GM23338 (cell line): ENCODE measurements at regions not wholly inside any gene's neighbourhood (a gene's known extent, or its start where the extent isn't known, plus 50 kb on each side); places are given as distances from the start of the nearest gene placed in this dataset.

Source experiments
- ATAC-seq: fragments of 200-7000 bp; cut with Tn5 transposase; 3 replicates; pipeline ENCODE4 v1.9.1; 2020
- DNase-seq: peaks from one replicate; pipeline ENCODE4 v3.0.0-alpha.2; 2015; ENCODE audit warnings: low spot score
- H2AFZ ChIP-seq: fragments of 200-600 bp; sonication (generic); 2 replicates; pipeline ENCODE4 v1.8.0; 2016; ENCODE audit warnings: antibody characterized with exemption, mild to moderate bottlenecking, moderate library complexity
- H3F3A ChIP-seq: fragments of 200-600 bp; sonication (generic); replicated peaks from 2 replicates; pipeline ENCODE4 v1.8.0; 2017; ENCODE audit warnings: antibody characterized with exemption, mixed run types, low read depth
- H3K27ac ChIP-seq: fragments of 200-600 bp; sonication (generic); 2 replicates; pipeline ENCODE4 v1.6.1; 2016; ENCODE audit warnings: low read depth
- H3K27me3 ChIP-seq: fragments of 200-600 bp; sonication (generic); 2 replicates; pipeline ENCODE4 v1.8.0; 2016; ENCODE audit warnings: mild to moderate bottlenecking, mixed run types, moderate library complexity; ENCODE audit not compliant: insufficient read depth
- H3K36me3 ChIP-seq: fragments of 200-600 bp; sonication (generic); 2 replicates; pipeline ENCODE4 v1.8.0; 2016; ENCODE audit warnings: mild to moderate bottlenecking; ENCODE audit not compliant: insufficient read depth
- H3K4me1 ChIP-seq: fragments of 200-600 bp; sonication (generic); 2 replicates; pipeline ENCODE4 v1.8.0; 2016; ENCODE audit warnings: mild to moderate bottlenecking, moderate library complexity; ENCODE audit not compliant: insufficient read depth
- H3K4me2 ChIP-seq: fragments of 200-600 bp; sonication (generic); 2 replicates; pipeline ENCODE4 v1.7.1; 2017; ENCODE audit warnings: mixed run types
- H3K4me3 ChIP-seq: fragments of 200-600 bp; sonication (generic); 2 replicates; pipeline ENCODE4 v1.6.1; 2016; ENCODE audit warnings: mixed run types
- H3K79me2 ChIP-seq: fragments of 200-600 bp; sonication (generic); replicated peaks from 2 replicates; pipeline ENCODE4 v1.8.0; 2017; ENCODE audit warnings: mild to moderate bottlenecking; ENCODE audit not compliant: insufficient read depth
- H3K9me2 ChIP-seq: fragments of 200-600 bp; sonication (generic); 2 replicates; pipeline ENCODE4 v1.8.0; 2017; ENCODE audit not compliant: insufficient read depth
- H4K20me1 ChIP-seq: fragments of 200-600 bp; sonication (generic); replicated peaks from 2 replicates; pipeline ENCODE4 v1.8.0; 2017; ENCODE audit warnings: mild to moderate bottlenecking; ENCODE audit not compliant: insufficient read depth
- H3K27ac Mint-ChIP-seq: 2 replicates; pipeline ENCODE4 v1.8.0; 2020; ENCODE audit warnings: inconsistent platforms, mild to moderate bottlenecking, moderate library complexity, mixed read lengths
- H3K27me3 Mint-ChIP-seq: 3 replicates; pipeline ENCODE4 v1.8.0; 2022; ENCODE audit warnings: low read depth, mild to moderate bottlenecking, moderate library complexity, mixed read lengths, inconsistent platforms; ENCODE audit not compliant: insufficient read depth, poor library complexity
- H3K36me3 Mint-ChIP-seq: 3 replicates; pipeline ENCODE4 v1.8.0; 2021; ENCODE audit warnings: low read depth, mild to moderate bottlenecking, inconsistent platforms, moderate library complexity, mixed read lengths
- H3K4me1 Mint-ChIP-seq: 3 replicates; pipeline ENCODE4 v1.8.0; 2020; ENCODE audit warnings: mild to moderate bottlenecking, inconsistent platforms, mixed read lengths
- H3K4me3 Mint-ChIP-seq: 3 replicates; pipeline ENCODE4 v1.8.0; 2021; ENCODE audit warnings: moderate library complexity, mild to moderate bottlenecking, inconsistent platforms, mixed read lengths
- H3K9me3 Mint-ChIP-seq: 3 replicates; pipeline ENCODE4 v1.8.0; 2020; ENCODE audit warnings: moderate library complexity, mild to moderate bottlenecking, inconsistent platforms, mixed read lengths
- CREB1 ChIP-seq: fragments of 250-450 bp; sonication (Bioruptor Pico); IDR thresholded peaks from 2 replicates; pipeline ENCODE4 v1.5.0; 2020; ENCODE audit warnings: low read depth, mild to moderate bottlenecking, moderate library complexity
- CTCF ChIP-seq, 2 experiments: fragments of 200-600 bp in 1 of 2; sonication (generic) in 1 of 2; conservative IDR thresholded peaks; 2 replicates each; pipeline versions ENCODE4 v1.5.1 to v1.6.1; 2016 to 2017; ENCODE audit warnings: antibody characterized with exemption in 2 of 2, low read depth in 2 of 2, mild to moderate bottlenecking in 2 of 2, moderate library complexity in 1 of 2
- EZH2 ChIP-seq: fragments of 200-600 bp; sonication (generic); IDR thresholded peaks from one replicate; pipeline ENCODE4 v1.8.0; 2017; ENCODE audit warnings: antibody characterized with exemption, mild to moderate bottlenecking, low read depth; ENCODE audit not compliant: unreplicated experiment
- EZH2phosphoT487 ChIP-seq: fragments of 200-600 bp; sonication (generic); IDR thresholded peaks from one replicate; pipeline ENCODE4 v1.8.1; 2018; ENCODE audit warnings: antibody characterized with exemption; ENCODE audit not compliant: unreplicated experiment
- JUNB ChIP-seq: IDR thresholded peaks from one replicate; pipeline ENCODE4 v1.6.1; 2016; ENCODE audit warnings: antibody characterized with exemption; ENCODE audit not compliant: unreplicated experiment
- NANOG ChIP-seq: IDR thresholded peaks from 2 replicates; pipeline ENCODE4 v1.6.1; 2016; ENCODE audit warnings: antibody characterized with exemption, borderline replicate concordance
- POLR2AphosphoS5 ChIP-seq: IDR thresholded peaks from 2 replicates; pipeline ENCODE4 v1.6.1; 2016; ENCODE audit warnings: antibody characterized with exemption, low read depth
- REST ChIP-seq: IDR thresholded peaks from one replicate; pipeline ENCODE4 v1.6.1; 2018; ENCODE audit warnings: antibody characterized with exemption; ENCODE audit not compliant: unreplicated experiment
- STAT1 ChIP-seq: IDR thresholded peaks from one replicate; pipeline ENCODE4 v1.6.1; 2016; ENCODE audit warnings: antibody characterized with exemption; ENCODE audit not compliant: unreplicated experiment
- ZNF114 ChIP-seq: fragments of 250-450 bp; sonication (Bioruptor Pico); IDR thresholded peaks from 2 replicates; pipeline ENCODE4 v1.5.0; 2020; ENCODE audit warnings: mild to moderate bottlenecking, moderate library complexity
- ZNF331 ChIP-seq: fragments of 250-450 bp; sonication (Bioruptor Pico); IDR thresholded peaks from 2 replicates; pipeline ENCODE4 v1.5.0; 2020; ENCODE audit warnings: low read depth, mild to moderate bottlenecking, moderate library complexity
- TF ChIP-seq, protein P1 (sequence below): IDR thresholded peaks from 2 replicates; pipeline ENCODE4 v1.6.1; 2016; ENCODE audit warnings: antibody characterized with exemption

- no peaks in the 10 kb centered on the region for H3K4me1 ChIP-seq
- no peaks in the 10 kb centered on the region for H4K20me1 ChIP-seq
- H3K4me2 ChIP-seq = no peak overlapping the region
- no peaks in the 10 kb centered on the region for H3K27me3 Mint-ChIP-seq
- H3K36me3 ChIP-seq = no peaks in the 10 kb centered on the region
- H2AFZ ChIP-seq = no peak overlapping the region
- peak; percentile 67 for ATAC-seq
- no peaks in the 10 kb centered on the region for H3K36me3 Mint-ChIP-seq
- no peak overlapping the region for H3K27ac ChIP-seq
- no peak overlapping the region for H3K27ac Mint-ChIP-seq
- no peaks in the 10 kb centered on the region for H3F3A ChIP-seq
- no peaks in the 10 kb centered on the region for H3K9me2 ChIP-seq
- H3K79me2 ChIP-seq = no peaks in the 10 kb centered on the region
- H3K27me3 ChIP-seq = no peaks in the 10 kb centered on the region
- DNase-seq = peak; percentile 56
- no peak overlapping the region for H3K4me3 ChIP-seq
- no peaks in the 10 kb centered on the region for H3K4me1 Mint-ChIP-seq
- no peak overlapping the region for H3K4me3 Mint-ChIP-seq
- no peaks in the 10 kb centered on the region for H3K9me3 Mint-ChIP-seq
- TF ChIP-seq CTCF (conservative IDR thresholded peaks at IDR 0.05; ENCODE audit: low read depth in 2 of 2) = peak; percentile 36 to 50
- TF ChIP-seq ZNF114 (CRISPR knock-in tag) = no peak
Observed at GRCh38 chr13:102484329-102484728, 82.5 kb upstream of the FGF14 start.

DNA sequence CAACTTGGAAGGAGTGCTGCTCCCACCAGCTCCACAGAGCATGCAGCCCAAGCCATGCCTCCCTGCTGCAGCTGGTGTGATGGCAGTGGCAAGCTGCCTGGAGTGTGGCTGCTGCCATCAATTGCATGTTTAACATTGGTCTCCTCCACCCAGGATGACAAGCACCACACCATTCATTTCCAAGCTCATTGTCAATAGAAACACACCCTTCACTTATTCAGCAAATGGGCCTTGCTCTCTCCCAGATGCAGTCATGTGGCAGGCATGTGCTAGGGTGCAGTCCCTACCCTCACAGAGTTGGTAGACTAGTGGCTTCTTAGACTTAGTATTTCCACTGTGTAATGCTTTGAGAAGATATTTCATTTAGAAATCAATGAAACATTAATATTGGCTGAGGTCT is 70.8 kb upstream of the FGF14 start:
- Histone ChIP-seq H3K27me3 (no peaks in the 10 kb centered on the region), H3K4me2 (no peak overlapping the region), H4K20me1 (no peaks in the 10 kb centered on the region), H3K9me2 (no peaks in the 10 kb centered on the region), H3K4me3 (no peak overlapping the region), H3K36me3 (no peaks in the 10 kb centered on the region), H3F3A (no peaks in the 10 kb centered on the region), H3K4me1 (peaks cover 9% of the 10 kb centered on the region), H2AFZ (no peak overlapping the region), H3K27ac (no peak overlapping the region), H3K79me2 (no peaks in the 10 kb centered on the region)
- H3K27me3 Mint-ChIP-seq = peaks cover 3% of the 10 kb centered on the region
- no peak overlapping the region for H3K27ac Mint-ChIP-seq
- ATAC-seq (no peak), DNase-seq (no peak)
- H3K4me3 Mint-ChIP-seq = no peak overlapping the region
- H3K9me3 Mint-ChIP-seq = no peaks in the 10 kb centered on the region; the same call in 2 of the 3 replicates
- H3K4me1 Mint-ChIP-seq = 0 out of 3 replicates have a peak, but pooled peaks cover 3% of the 10 kb centered on the region
- no peaks in the 10 kb centered on the region for H3K36me3 Mint-ChIP-seq
- no peak for TF ChIP-seq STAT1
- TF ChIP-seq CREB1 (CRISPR knock-in tag) = no peak
- no peak for TF ChIP-seq EZH2
- no peak for TF ChIP-seq CTCF (conservative IDR thresholded peaks at IDR 0.05; ENCODE audit: low read depth in 2 of 2)
- no peak for TF ChIP-seq ZNF331 (CRISPR knock-in tag)
- TF ChIP-seq NANOG = no peak
- no peak for TF ChIP-seq REST
- no peak for TF ChIP-seq JUNB
- TF ChIP-seq EZH2phosphoT487 = no peak
- TF ChIP-seq POLR2AphosphoS5 = no peak
- TF ChIP-seq, protein P1, sequence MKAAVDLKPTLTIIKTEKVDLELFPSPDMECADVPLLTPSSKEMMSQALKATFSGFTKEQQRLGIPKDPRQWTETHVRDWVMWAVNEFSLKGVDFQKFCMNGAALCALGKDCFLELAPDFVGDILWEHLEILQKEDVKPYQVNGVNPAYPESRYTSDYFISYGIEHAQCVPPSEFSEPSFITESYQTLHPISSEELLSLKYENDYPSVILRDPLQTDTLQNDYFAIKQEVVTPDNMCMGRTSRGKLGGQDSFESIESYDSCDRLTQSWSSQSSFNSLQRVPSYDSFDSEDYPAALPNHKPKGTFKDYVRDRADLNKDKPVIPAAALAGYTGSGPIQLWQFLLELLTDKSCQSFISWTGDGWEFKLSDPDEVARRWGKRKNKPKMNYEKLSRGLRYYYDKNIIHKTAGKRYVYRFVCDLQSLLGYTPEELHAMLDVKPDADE = no peak
- TF ChIP-seq ZNF114 (CRISPR knock-in tag) = no peak
